ENCODE measurements at regions not wholly inside any gene's neighbourhood (a gene's known extent, or its start where the extent isn't known, plus 50 kb on each side); places are given as distances from the start of the nearest gene placed in this dataset.

- Histone ChIP-seq H3K4me1 (no peaks in the 10 kb centered on the region), H3K4me3 (no peak overlapping the region), H3K9me3 (no peaks in the 10 kb centered on the region), H3K36me3 (no peaks in the 10 kb centered on the region), H3K27ac (no peak overlapping the region), H3K27me3 (no peaks in the 10 kb centered on the region)
- WGBS (ENCODE audit: insufficient coverage, low coverage, low lambda C conversion rate, missing lambda C conversion rate), result 34% methylated on average over 7 of the region's 7 CpGs
- TF ChIP-seq POLR2A (IDR thresholded peaks at IDR 0.05), result no peak
- no peak for TF ChIP-seq CTCF (IDR thresholded peaks at IDR 0.05)
- ATAC-seq (no peak), DNase-seq (no peak)
- intact Hi-C loops (cut with DNase I), result no loop called here
Observed at GRCh38 chr18:61236356-61237057, 96.7 kb upstream of the CDH20 start.

- H3K27ac ChIP-seq, result no peak overlapping the region
- H3K36me3 ChIP-seq, result no peaks in the 10 kb centered on the region
- H3K27me3 ChIP-seq, result no peaks in the 10 kb centered on the region
- DNase-seq, result no peak
- no peaks in the 10 kb centered on the region for H3K4me1 ChIP-seq
- TF ChIP-seq POLR2A (IDR thresholded peaks at IDR 0.05) (no peak), CTCF (IDR thresholded peaks at IDR 0.05) (no peak)
- WGBS (ENCODE audit: insufficient coverage, low coverage, low lambda C conversion rate, missing lambda C conversion rate), result 28% methylated on average over 7 of the region's 7 CpGs
- no peaks in the 10 kb centered on the region for H3K9me3 ChIP-seq
- intact Hi-C loops (cut with DNase I), result no loop called here
- no peak for ATAC-seq
- no peak overlapping the region for H3K4me3 ChIP-seq
Observed at GRCh38 chr18:61237529-61237928, 95.7 kb upstream of the CDH20 start.

GRCh38 chr18:61239051-61239450 lies 94.2 kb upstream of the CDH20 start:
- no peaks in the 10 kb centered on the region for H3K27me3 ChIP-seq
- no peaks in the 10 kb centered on the region for H3K4me1 ChIP-seq
- intact Hi-C loops (cut with DNase I), result no loop called here
- no peak for ATAC-seq
- no peaks in the 10 kb centered on the region for H3K36me3 ChIP-seq
- no peak overlapping the region for H3K27ac ChIP-seq
- TF ChIP-seq POLR2A (IDR thresholded peaks at IDR 0.05) (no peak), CTCF (IDR thresholded peaks at IDR 0.05) (no peak)
- WGBS (ENCODE audit: insufficient coverage, low coverage, low lambda C conversion rate, missing lambda C conversion rate), result 28% methylated on average over 5 of the region's 5 CpGs
- H3K4me3 ChIP-seq, result no peak overlapping the region
- no peak for DNase-seq
- no peaks in the 10 kb centered on the region for H3K9me3 ChIP-seq

GRCh38 chr18:61241260-61241853 lies 91.9 kb upstream of the CDH20 start:
- Histone ChIP-seq H3K4me3 (no peak overlapping the region), H3K4me1 (no peaks in the 10 kb centered on the region), H3K27me3 (no peaks in the 10 kb centered on the region), H3K27ac (no peak overlapping the region), H3K9me3 (no peaks in the 10 kb centered on the region), H3K36me3 (no peaks in the 10 kb centered on the region)
- no peak for ATAC-seq
- TF ChIP-seq POLR2A (IDR thresholded peaks at IDR 0.05), result no peak
- no peak for TF ChIP-seq CTCF (IDR thresholded peaks at IDR 0.05)
- WGBS (ENCODE audit: insufficient coverage, low coverage, low lambda C conversion rate, missing lambda C conversion rate), result 41% methylated on average over 5 of the region's 5 CpGs
- intact Hi-C loops (cut with DNase I), result no loop called here
- no peak for DNase-seq
